Smooth muscle cell (in vitro differentiated cells): ENCODE measurements at regions not wholly inside any gene's neighbourhood (a gene's known extent, or its start where the extent isn't known, plus 50 kb on each side); places are given as distances from the start of the nearest gene placed in this dataset.

Source experiments
- DNase-seq: peaks from one replicate; lab custom pipeline; 2025; ENCODE audit not compliant: unreplicated experiment; lab: John Stamatoyannopoulos, UW
- H2AFZ ChIP-seq: fragments of 200-600 bp; sonication (generic); 2 replicates; pipeline ENCODE4 v1.6.0; 2016; ENCODE audit warnings: antibody characterized with exemption, low read depth, mild to moderate bottlenecking
- H3F3A ChIP-seq: fragments of 200-600 bp; sonication (generic); 2 replicates; pipeline ENCODE4 v1.6.0; 2017; ENCODE audit warnings: antibody characterized with exemption, low read depth
- H3K27ac ChIP-seq: fragments of 200-600 bp; sonication (generic); 2 replicates; pipeline ENCODE4 v1.5.1; 2016; ENCODE audit warnings: low read depth, mild to moderate bottlenecking
- H3K27me3 ChIP-seq: fragments of 200-600 bp; sonication (generic); 2 replicates; pipeline ENCODE4 v1.6.1; 2016; ENCODE audit warnings: low read depth, mild to moderate bottlenecking
- H3K36me3 ChIP-seq: fragments of 200-600 bp; sonication (generic); 2 replicates; pipeline ENCODE4 v1.5.1; 2016; ENCODE audit warnings: low read depth
- H3K4me1 ChIP-seq: fragments of 200-600 bp; sonication (generic); 2 replicates; pipeline ENCODE4 v1.5.1; 2016; ENCODE audit warnings: low read depth
- H3K4me2 ChIP-seq: fragments of 200-600 bp; sonication (generic); 2 replicates; pipeline ENCODE4 v1.6.0; 2016; ENCODE audit warnings: mild to moderate bottlenecking
- H3K4me3 ChIP-seq: fragments of 200-600 bp; sonication (generic); 2 replicates; pipeline ENCODE4 v1.5.1; 2016; ENCODE audit warnings: mild to moderate bottlenecking
- H3K79me2 ChIP-seq: fragments of 200-600 bp; sonication (generic); 2 replicates; pipeline ENCODE4 v1.6.0; 2016; ENCODE audit warnings: low read depth, mild to moderate bottlenecking
- H3K9ac ChIP-seq: fragments of 200-600 bp; sonication (generic); 2 replicates; pipeline ENCODE4 v1.6.0; 2016; ENCODE audit warnings: low read depth
- H3K9me3 ChIP-seq: fragments of 200-600 bp; sonication (generic); replicated peaks from 2 replicates; pipeline ENCODE4 v1.5.1; 2016; ENCODE audit warnings: low read depth
- H4K20me1 ChIP-seq: fragments of 200-600 bp; sonication (generic); 2 replicates; pipeline ENCODE4 v1.6.0; 2016; ENCODE audit warnings: low read depth
- WGBS: methylation state at CpG from one replicate; pipeline ENCODE4 v1.1.7; 2016; ENCODE audit warnings: low lambda C conversion rate; 5-methylcytosine and 5-hydroxymethylcytosine counted together
- TF ChIP-seq, protein P1 (sequence below): fragments of 200-600 bp; sonication (generic); IDR thresholded peaks from 2 replicates; pipeline ENCODE4 v1.5.1; 2017; ENCODE audit warnings: borderline replicate concordance, mild to moderate bottlenecking, antibody characterized with exemption; ENCODE audit not compliant: insufficient read depth, poor library complexity, severe bottlenecking

DNA sequence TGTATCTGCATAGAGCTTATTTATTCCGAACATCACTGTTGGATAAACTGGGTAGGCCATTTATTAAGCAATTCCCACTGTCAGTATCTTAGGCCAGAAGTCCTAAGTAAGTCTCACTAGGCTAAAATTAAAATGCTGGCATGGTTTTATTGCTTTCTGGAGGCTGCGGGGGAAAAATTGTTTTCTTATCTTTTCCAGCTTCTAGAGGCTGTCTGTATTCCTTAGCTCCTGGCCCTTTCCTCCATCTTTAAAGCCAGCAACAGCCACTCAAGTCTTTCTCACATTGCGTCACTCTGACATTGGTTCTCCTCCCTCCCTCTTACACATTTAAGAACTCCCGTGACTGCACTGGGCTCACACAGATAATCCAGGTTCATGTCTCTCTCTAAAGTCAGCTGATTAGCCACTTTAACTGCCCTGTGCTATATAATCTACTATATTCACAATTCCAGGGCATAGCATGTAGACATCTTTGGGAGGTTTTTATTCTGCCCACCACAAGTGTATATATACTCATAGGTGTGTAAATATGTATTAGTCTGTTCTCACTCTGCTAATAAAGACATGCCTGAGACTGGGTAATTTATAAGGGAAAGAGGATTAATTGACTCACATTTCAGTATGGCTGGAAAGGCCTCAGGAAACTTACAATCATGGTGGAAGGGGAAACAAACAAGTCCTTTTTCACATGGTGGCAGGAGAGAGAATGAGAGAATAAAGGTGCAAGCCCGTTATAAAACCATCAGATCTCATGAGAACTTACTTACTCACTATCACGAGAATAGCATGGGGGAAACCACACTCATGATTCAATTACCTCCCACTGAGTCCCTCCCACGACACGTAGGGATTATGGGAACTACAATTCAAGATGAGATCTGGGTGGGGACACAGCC, 113.5 kb upstream of the SLC7A14 start:
- no peak overlapping the region for H3K9ac ChIP-seq
- TF ChIP-seq, protein P1, sequence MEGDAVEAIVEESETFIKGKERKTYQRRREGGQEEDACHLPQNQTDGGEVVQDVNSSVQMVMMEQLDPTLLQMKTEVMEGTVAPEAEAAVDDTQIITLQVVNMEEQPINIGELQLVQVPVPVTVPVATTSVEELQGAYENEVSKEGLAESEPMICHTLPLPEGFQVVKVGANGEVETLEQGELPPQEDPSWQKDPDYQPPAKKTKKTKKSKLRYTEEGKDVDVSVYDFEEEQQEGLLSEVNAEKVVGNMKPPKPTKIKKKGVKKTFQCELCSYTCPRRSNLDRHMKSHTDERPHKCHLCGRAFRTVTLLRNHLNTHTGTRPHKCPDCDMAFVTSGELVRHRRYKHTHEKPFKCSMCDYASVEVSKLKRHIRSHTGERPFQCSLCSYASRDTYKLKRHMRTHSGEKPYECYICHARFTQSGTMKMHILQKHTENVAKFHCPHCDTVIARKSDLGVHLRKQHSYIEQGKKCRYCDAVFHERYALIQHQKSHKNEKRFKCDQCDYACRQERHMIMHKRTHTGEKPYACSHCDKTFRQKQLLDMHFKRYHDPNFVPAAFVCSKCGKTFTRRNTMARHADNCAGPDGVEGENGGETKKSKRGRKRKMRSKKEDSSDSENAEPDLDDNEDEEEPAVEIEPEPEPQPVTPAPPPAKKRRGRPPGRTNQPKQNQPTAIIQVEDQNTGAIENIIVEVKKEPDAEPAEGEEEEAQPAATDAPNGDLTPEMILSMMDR, result no peak
- peaks cover 6% of the 10 kb centered on the region for H3F3A ChIP-seq
- H3K36me3 ChIP-seq, result no peaks in the 10 kb centered on the region
- H3K79me2 ChIP-seq, result no peaks in the 10 kb centered on the region
- H3K4me1 ChIP-seq, result peaks cover 8% of the 10 kb centered on the region
- no peaks in the 10 kb centered on the region for H3K27me3 ChIP-seq
- H4K20me1 ChIP-seq, result no peaks in the 10 kb centered on the region
- peak overlapping the region; percentile 11 for H2AFZ ChIP-seq
- no peak overlapping the region for H3K4me2 ChIP-seq
- H3K9me3 ChIP-seq, result no peaks in the 10 kb centered on the region
- H3K4me3 ChIP-seq, result no peak overlapping the region
- peak overlapping the region; percentile 28 for H3K27ac ChIP-seq
- no peak for DNase-seq
- 52% methylated on average over 8 of the region's 8 CpGs for WGBS

DNA sequence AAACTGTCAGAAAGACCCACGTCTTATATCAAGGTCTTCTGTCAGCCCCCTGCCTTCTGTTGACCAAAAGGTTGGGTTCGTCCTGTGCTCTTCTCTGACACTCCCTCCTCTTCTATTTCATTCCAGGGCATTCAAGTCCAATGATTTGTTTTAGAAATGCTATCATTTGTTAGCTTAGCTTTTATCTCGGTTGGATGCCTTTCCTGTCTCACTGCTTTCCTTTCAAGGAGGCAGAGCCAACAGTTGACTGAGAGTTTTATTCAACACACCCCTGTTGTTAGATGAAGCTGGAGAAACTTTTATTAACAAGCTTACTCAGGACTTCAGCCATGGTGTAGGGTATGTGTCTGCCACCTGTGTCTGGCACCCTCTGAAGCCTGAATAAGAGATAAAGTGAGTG, 112.0 kb upstream of the SLC7A14 start:
- 69% methylated on average over 3 of the region's 3 CpGs for WGBS
- Histone ChIP-seq H3K4me3 (no peak overlapping the region), H3K27me3 (no peaks in the 10 kb centered on the region)

DNA sequence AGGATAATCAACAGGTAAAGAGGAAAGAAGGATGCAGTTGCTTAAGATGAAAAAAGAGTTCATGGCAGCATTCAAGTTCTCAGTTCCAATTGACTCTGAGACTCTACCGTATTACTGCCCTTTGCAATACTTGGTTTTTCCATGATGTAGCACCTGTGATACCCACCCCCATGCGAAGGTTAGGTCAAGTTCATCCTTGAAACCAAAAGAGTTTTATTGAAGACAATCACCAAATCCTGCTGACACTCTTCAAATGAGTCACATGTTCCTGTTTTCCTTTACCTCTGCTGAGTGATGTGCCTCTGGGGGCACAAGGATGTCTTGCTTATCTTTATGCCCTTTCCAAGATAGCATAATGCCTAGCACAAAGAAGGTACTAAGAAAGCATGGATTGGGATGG, 111.3 kb upstream of the SLC7A14 start:
- Histone ChIP-seq H3K9me3 (no peaks in the 10 kb centered on the region), H3K9ac (no peak overlapping the region), H3K79me2 (no peaks in the 10 kb centered on the region), H2AFZ (no peak overlapping the region), H4K20me1 (no peaks in the 10 kb centered on the region), H3K27ac (no peak overlapping the region), H3K4me2 (no peak overlapping the region), H3K4me1 (peaks cover 8% of the 10 kb centered on the region), H3K36me3 (no peaks in the 10 kb centered on the region), H3F3A (peaks cover 6% of the 10 kb centered on the region), H3K4me3 (no peak overlapping the region), H3K27me3 (no peaks in the 10 kb centered on the region)
- TF ChIP-seq, protein P1, result no peak
- WGBS, result 96% methylated on average over 2 of the region's 2 CpGs
- no peak for DNase-seq

More for the DNA sequence above, 112.0 kb upstream of the SLC7A14 start:
- Histone ChIP-seq H3K9me3 (no peaks in the 10 kb centered on the region), H3K27ac (no peak overlapping the region), H3K4me1 (peaks cover 8% of the 10 kb centered on the region), H3K4me2 (no peak overlapping the region), H3K79me2 (no peaks in the 10 kb centered on the region), H2AFZ (no peak overlapping the region), H3K9ac (no peak overlapping the region), H4K20me1 (no peaks in the 10 kb centered on the region), H3K36me3 (no peaks in the 10 kb centered on the region), H3F3A (peaks cover 6% of the 10 kb centered on the region)
- no peak for DNase-seq
- TF ChIP-seq, protein P1, result no peak
